SU-DHL-6 (cell line): ENCODE measurements at regions not wholly inside any gene's neighbourhood (a gene's known extent, or its start where the extent isn't known, plus 50 kb on each side); places are given as distances from the start of the nearest gene placed in this dataset.

Experiments used
- H2AFZ ChIP-seq: fragments of 200-600 bp; sonication (generic); 2 replicates; pipeline ENCODE4 v1.6.1; 2014; ENCODE audit warnings: low read depth, mild to moderate bottlenecking, moderate library complexity, mixed read lengths, antibody characterized with exemption, low read length; ENCODE audit not compliant: severe bottlenecking
- H3F3A ChIP-seq: fragments of 200-600 bp; shearing (Covaris generic); 2 replicates; pipeline ENCODE4 v1.6.0; 2016; ENCODE audit warnings: antibody characterized with exemption, mild to moderate bottlenecking; ENCODE audit not compliant: insufficient read depth
- H3K27ac ChIP-seq: fragments of 200-600 bp; sonication (generic); 2 replicates; pipeline ENCODE4 v1.5.1; 2016; ENCODE audit warnings: low read depth, mild to moderate bottlenecking, low read length, moderate library complexity, mixed read lengths
- H3K27me3 ChIP-seq: fragments of 200-600 bp; sonication (generic), shearing (Covaris generic); 2 replicates; pipeline ENCODE4 v1.6.0; 2014; ENCODE audit warnings: mild to moderate bottlenecking, low read length
- H3K36me3 ChIP-seq: fragments of 200-600 bp; sonication (generic); 2 replicates; pipeline ENCODE4 v1.6.1; 2014; ENCODE audit warnings: mild to moderate bottlenecking, low read length, mixed read lengths
- H3K4me2 ChIP-seq: fragments of 300-600, 200-600 bp; shearing (Covaris generic), sonication (generic); 2 replicates; pipeline ENCODE4 v1.6.0; 2014; ENCODE audit warnings: low read length, low read depth, mild to moderate bottlenecking; ENCODE audit not compliant: poor library complexity, severe bottlenecking
- H3K4me3 ChIP-seq: fragments of 200-600 bp; sonication (generic); 2 replicates; pipeline ENCODE4 v1.5.1; 2014; ENCODE audit warnings: antibody characterized with exemption, low read length, mild to moderate bottlenecking, mixed read lengths; ENCODE audit not compliant: insufficient read depth, poor library complexity, severe bottlenecking
- H3K79me2 ChIP-seq: fragments of 200-600 bp; sonication (generic); 2 replicates; pipeline ENCODE4 v1.6.1; 2014; ENCODE audit warnings: mild to moderate bottlenecking, low read length, moderate library complexity; ENCODE audit not compliant: insufficient read depth
- H3K9ac ChIP-seq: fragments of 200-600 bp; sonication (generic); 2 replicates; pipeline ENCODE4 v1.7.0; 2014; ENCODE audit warnings: mild to moderate bottlenecking, low read length
- H3K9me2 ChIP-seq: fragments of 200-600 bp; sonication (generic); replicated peaks from 2 replicates; pipeline ENCODE4 v1.6.1; 2014; ENCODE audit warnings: low read length; ENCODE audit not compliant: insufficient read depth
- H3K9me3 ChIP-seq: fragments of 200-600 bp; sonication (generic); 2 replicates; pipeline ENCODE4 v1.6.1; 2014; ENCODE audit warnings: low read length, mixed read lengths; ENCODE audit not compliant: insufficient read depth
- H4K20me1 ChIP-seq: fragments of 200-600 bp; sonication (generic); 2 replicates; pipeline ENCODE4 v1.6.1; 2014; ENCODE audit warnings: low read depth, mild to moderate bottlenecking, antibody characterized with exemption, low read length, moderate library complexity, mixed read lengths
- CTCF ChIP-seq: fragments of 200-600 bp; sonication (generic); IDR thresholded peaks from one replicate; pipeline ENCODE4 v1.5.1; 2017; ENCODE audit warnings: antibody characterized with exemption, mild to moderate bottlenecking, low read length, moderate library complexity; ENCODE audit not compliant: insufficient read depth, poor library complexity, severe bottlenecking
- EZH2phosphoT487 ChIP-seq: fragments of 200-600 bp; sonication (generic), shearing (Covaris generic); conservative IDR thresholded peaks from 2 replicates; pipeline ENCODE4 v1.6.1; 2018; ENCODE audit warnings: mild to moderate bottlenecking, antibody characterized with exemption, low read length, moderate library complexity, mixed read lengths

DNA sequence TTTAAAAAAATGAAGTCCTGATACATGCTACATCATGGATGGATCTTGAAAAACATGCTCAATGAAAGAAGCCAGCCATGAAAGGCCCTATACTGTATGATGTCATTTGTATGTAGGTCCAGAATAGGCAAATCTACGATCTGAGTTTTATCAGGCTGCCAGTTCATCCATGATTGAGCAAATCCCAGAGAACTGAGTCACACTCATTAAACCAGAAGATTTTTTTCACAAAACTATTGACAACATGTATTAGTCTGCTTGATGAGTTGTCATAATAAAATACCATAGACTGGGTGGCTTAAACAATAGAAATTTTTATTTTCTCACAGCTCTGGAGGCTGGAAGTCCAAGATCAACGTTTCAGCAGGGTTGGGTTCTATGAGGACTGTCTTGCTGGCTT is 130.7 kb downstream of the MREG start:
- Histone ChIP-seq H2AFZ (no peak overlapping the region), H4K20me1 (no peaks in the 10 kb centered on the region), H3K9ac (no peak overlapping the region), H3K4me2 (no peak overlapping the region), H3K4me3 (no peak overlapping the region), H3K9me2 (no peaks in the 10 kb centered on the region), H3K27me3 (no peaks in the 10 kb centered on the region), H3K36me3 (no peaks in the 10 kb centered on the region), H3K79me2 (no peaks in the 10 kb centered on the region), H3K9me3 (no peaks in the 10 kb centered on the region), H3K27ac (no peak overlapping the region), H3F3A (no peaks in the 10 kb centered on the region)
- TF ChIP-seq EZH2phosphoT487 (no peak), CTCF (no peak)

GRCh38 chr2:215881582-215881981 is 131.8 kb downstream of the MREG start:
- Histone ChIP-seq H3K9me3 (no peaks in the 10 kb centered on the region), H3K79me2 (no peaks in the 10 kb centered on the region), H3K9me2 (no peaks in the 10 kb centered on the region), H3K36me3 (no peaks in the 10 kb centered on the region), H3K4me3 (no peak overlapping the region), H4K20me1 (no peaks in the 10 kb centered on the region), H3K4me2 (no peak overlapping the region), H3F3A (no peaks in the 10 kb centered on the region), H3K27me3 (no peaks in the 10 kb centered on the region), H2AFZ (no peak overlapping the region), H3K27ac (no peak overlapping the region), H3K9ac (no peak overlapping the region)
- no peak for TF ChIP-seq EZH2phosphoT487
- TF ChIP-seq CTCF, result no peak

GRCh38 chr2:215880970-215881369 is 132.4 kb downstream of the MREG start:
- no peak for TF ChIP-seq EZH2phosphoT487
- TF ChIP-seq CTCF, result no peak
- Histone ChIP-seq H3K9me3 (no peaks in the 10 kb centered on the region), H3K27me3 (no peaks in the 10 kb centered on the region), H3F3A (no peaks in the 10 kb centered on the region), H3K4me2 (no peak overlapping the region), H3K27ac (no peak overlapping the region), H3K9me2 (no peaks in the 10 kb centered on the region), H3K9ac (no peak overlapping the region), H3K4me3 (no peak overlapping the region), H4K20me1 (no peaks in the 10 kb centered on the region), H3K79me2 (no peaks in the 10 kb centered on the region), H2AFZ (no peak overlapping the region), H3K36me3 (no peaks in the 10 kb centered on the region)
